ENCODE measurements at regions not wholly inside any gene's neighbourhood (a gene's known extent, or its start where the extent isn't known, plus 50 kb on each side); places are given as distances from the start of the nearest gene placed in this dataset.

DNA sequence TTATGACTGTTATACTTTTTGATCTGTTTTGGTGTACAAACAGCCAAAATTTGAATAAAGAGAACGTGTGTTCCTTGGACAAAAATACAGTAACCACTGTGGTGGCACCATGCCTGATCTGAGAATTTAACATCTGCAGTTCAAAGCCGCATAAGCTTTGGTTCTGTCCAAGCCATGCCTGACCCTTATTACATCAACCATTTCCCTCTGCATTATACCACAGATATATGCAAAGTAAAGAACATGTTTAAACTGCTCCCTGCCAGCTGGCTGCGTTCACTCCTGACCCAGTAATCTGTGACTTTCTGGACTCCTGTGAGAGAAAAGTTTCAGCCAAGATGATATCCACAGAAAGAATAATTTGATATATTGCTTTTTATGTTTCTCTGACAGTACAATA, 890.5 kb upstream of the ANO3 start:
- DNase-seq (ENCODE audit: low read depth, low spot score) = no peak

More for the DNA sequence above, 890.5 kb upstream of the ANO3 start:
- intact Hi-C loops (cut with micrococcal nuclease) = no loop called here
- H3K36me3 ChIP-seq (ENCODE audit: control insufficient read depth in 1 of 2, insufficient read depth in 2 of 2, low read length in 2 of 2) = no peaks in the 10 kb centered on the region
- H3K4me2 ChIP-seq (ENCODE audit: low read length) = no peak overlapping the region
- H3K9me2 ChIP-seq (ENCODE audit: insufficient read depth) = no peaks in the 10 kb centered on the region
- no peaks in the 10 kb centered on the region for H3K79me2 ChIP-seq (ENCODE audit: insufficient read depth, low read length)
- no peak overlapping the region for H3K27ac ChIP-seq (ENCODE audit: low read depth, low read length)
- ChIA-PET CTCF (no interaction called here), POLR2A (no interaction called here), RAD21 (ENCODE audit: low non-redundant PET in 1 of 2, low total read pairs in 2 of 2, uncharacterized antibody in 2 of 2, unreplicated experiment in 2 of 2) (no interaction called here)
- no peak overlapping the region for H2AFZ ChIP-seq (ENCODE audit: low read depth, low read length, poor library complexity, severe bottlenecking)
- H3K27me3 ChIP-seq (ENCODE audit: insufficient read depth, low read length) = no peaks in the 10 kb centered on the region
- H4K20me1 ChIP-seq (ENCODE audit: insufficient read depth) = no peaks in the 10 kb centered on the region
- no peaks in the 10 kb centered on the region for H3K4me1 ChIP-seq (ENCODE audit: control insufficient read depth in 1 of 2, insufficient read depth in 2 of 2, low read length in 2 of 2)
- ATAC-seq = no peak
- peaks cover 0 to 11% of the 10 kb centered on the region in 2 experiments; a peak in 2 of 4 replicates for H3K9me3 ChIP-seq (ENCODE audit: control insufficient read depth in 1 of 2, insufficient read depth in 1 of 2, low read depth in 1 of 2, low read length in 2 of 2)
- no peak overlapping the region for H3K9ac ChIP-seq (ENCODE audit: low read length)
- no peak overlapping the region for H3K4me3 ChIP-seq (replicated peaks in 1 of 2; ENCODE audit: low read depth in 1 of 2, low read length in 2 of 2)
- no TSS peak for BruUV-seq (replicated peaks)
- no peak for TF ChIP-seq CBX3 (IDR thresholded peaks at IDR 0.05; ENCODE audit: low read depth)
- no peak for TF ChIP-seq ZNF274 (IDR thresholded peaks at IDR 0.05; ENCODE audit: low read depth, low read length)
- TF ChIP-seq, protein P1, sequence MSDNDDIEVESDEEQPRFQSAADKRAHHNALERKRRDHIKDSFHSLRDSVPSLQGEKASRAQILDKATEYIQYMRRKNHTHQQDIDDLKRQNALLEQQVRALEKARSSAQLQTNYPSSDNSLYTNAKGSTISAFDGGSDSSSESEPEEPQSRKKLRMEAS (IDR thresholded peaks at IDR 0.05) = no peak
- no peak for TF ChIP-seq SP1 (IDR thresholded peaks at IDR 0.05; ENCODE audit: low read depth)
- TF ChIP-seq REST (IDR thresholded peaks at IDR 0.05; ENCODE audit: low read depth) = no peak
- TF ChIP-seq, protein P2, sequence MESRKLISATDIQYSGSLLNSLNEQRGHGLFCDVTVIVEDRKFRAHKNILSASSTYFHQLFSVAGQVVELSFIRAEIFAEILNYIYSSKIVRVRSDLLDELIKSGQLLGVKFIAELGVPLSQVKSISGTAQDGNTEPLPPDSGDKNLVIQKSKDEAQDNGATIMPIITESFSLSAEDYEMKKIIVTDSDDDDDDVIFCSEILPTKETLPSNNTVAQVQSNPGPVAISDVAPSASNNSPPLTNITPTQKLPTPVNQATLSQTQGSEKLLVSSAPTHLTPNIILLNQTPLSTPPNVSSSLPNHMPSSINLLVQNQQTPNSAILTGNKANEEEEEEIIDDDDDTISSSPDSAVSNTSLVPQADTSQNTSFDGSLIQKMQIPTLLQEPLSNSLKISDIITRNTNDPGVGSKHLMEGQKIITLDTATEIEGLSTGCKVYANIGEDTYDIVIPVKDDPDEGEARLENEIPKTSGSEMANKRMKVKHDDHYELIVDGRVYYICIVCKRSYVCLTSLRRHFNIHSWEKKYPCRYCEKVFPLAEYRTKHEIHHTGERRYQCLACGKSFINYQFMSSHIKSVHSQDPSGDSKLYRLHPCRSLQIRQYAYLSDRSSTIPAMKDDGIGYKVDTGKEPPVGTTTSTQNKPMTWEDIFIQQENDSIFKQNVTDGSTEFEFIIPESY (IDR thresholded peaks at IDR 0.05; ENCODE audit: extremely low read depth, insufficient replicate concordance, low read length) = no peak
- no peak for TF ChIP-seq TCF7L2 (IDR thresholded peaks at IDR 0.05; ENCODE audit: borderline replicate concordance, extremely low read depth, insufficient read depth, insufficient read length)
- TF ChIP-seq YY1 (IDR thresholded peaks at IDR 0.05; ENCODE audit: extremely low read depth, insufficient replicate concordance, low read depth, low read length) = no peak
- TF ChIP-seq, protein P3, sequence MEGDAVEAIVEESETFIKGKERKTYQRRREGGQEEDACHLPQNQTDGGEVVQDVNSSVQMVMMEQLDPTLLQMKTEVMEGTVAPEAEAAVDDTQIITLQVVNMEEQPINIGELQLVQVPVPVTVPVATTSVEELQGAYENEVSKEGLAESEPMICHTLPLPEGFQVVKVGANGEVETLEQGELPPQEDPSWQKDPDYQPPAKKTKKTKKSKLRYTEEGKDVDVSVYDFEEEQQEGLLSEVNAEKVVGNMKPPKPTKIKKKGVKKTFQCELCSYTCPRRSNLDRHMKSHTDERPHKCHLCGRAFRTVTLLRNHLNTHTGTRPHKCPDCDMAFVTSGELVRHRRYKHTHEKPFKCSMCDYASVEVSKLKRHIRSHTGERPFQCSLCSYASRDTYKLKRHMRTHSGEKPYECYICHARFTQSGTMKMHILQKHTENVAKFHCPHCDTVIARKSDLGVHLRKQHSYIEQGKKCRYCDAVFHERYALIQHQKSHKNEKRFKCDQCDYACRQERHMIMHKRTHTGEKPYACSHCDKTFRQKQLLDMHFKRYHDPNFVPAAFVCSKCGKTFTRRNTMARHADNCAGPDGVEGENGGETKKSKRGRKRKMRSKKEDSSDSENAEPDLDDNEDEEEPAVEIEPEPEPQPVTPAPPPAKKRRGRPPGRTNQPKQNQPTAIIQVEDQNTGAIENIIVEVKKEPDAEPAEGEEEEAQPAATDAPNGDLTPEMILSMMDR (IDR thresholded peaks at IDR 0.05 in 2 of 3, conservative IDR thresholded peaks at IDR 0.05 in 1 of 3; ENCODE audit: borderline replicate concordance in 1 of 3, insufficient read depth in 1 of 3, low read depth in 2 of 3, low read length in 2 of 3) = no peak
- TF ChIP-seq CEBPB (IDR thresholded peaks at IDR 0.05; ENCODE audit: low read depth) = no peak
- TF ChIP-seq POLR2AphosphoS5 (IDR thresholded peaks at IDR 0.05; ENCODE audit: low read depth, low read length) = no peak
- TF ChIP-seq JUND (IDR thresholded peaks at IDR 0.05) = no peak
- no peak for TF ChIP-seq FOSL1 (IDR thresholded peaks at IDR 0.05; ENCODE audit: low read depth)
- TF ChIP-seq EZH2phosphoT487 (IDR thresholded peaks at IDR 0.05; ENCODE audit: borderline replicate concordance) = no peak

Data from HCT116 (cell line).